HepG2 (cell line): ENCODE measurements at regions not wholly inside any gene's neighbourhood (a gene's known extent, or its start where the extent isn't known, plus 50 kb on each side); places are given as distances from the start of the nearest gene placed in this dataset.

Source experiments
- ATAC-seq: fragments of 200-7000 bp; cut with Tn5 transposase; 3 replicates; pipeline ENCODE4 v1.9.1; 2020; ENCODE audit warnings: mild to moderate bottlenecking, moderate library complexity
- BruUV-seq: library from RNA; stranded (reverse); fragments of 400-500 nt; replicated peaks from 2 replicates; lab custom pipeline; 2021; lab: Mats Ljungman, UMichigan
- CTCF ChIA-PET: fragments of 300-600 bp; formaldehyde crosslinking; extraction: SDS; loops from one replicate; lab custom pipeline; 2021; ENCODE audit warnings: low total read pairs, inconsistent platforms, low intra/inter-chr PET ratio; lab: Yijun Ruan, JAX
- POLR2A ChIA-PET: fragments of 350-600 bp; sonication (Branson Sonifier 250); formaldehyde crosslinking; loops from one replicate; lab custom pipeline; 2020; ENCODE audit warnings: antibody characterized with exemption, inconsistent platforms; lab: Yijun Ruan, JAX
- DNase-seq: peaks from one replicate; pipeline ENCODE4 v3.0.0-alpha.2; 2015; ENCODE audit warnings: low spot score
- FAIRE-seq: peaks from 3 replicates; lab custom pipeline; 2011; peaks lifted over from hg19 to GRCh38; lab: Jason Lieb, UNC
- H2AFZ ChIP-seq: one replicate; pipeline ENCODE4 v1.6.1; 2011; ENCODE audit warnings: low read length, inconsistent platforms
- H3K27ac ChIP-seq: fragments of 300-600 bp; 3 replicates; pipeline ENCODE4 v1.8.0; 2011; ENCODE audit warnings: mixed run types, mild to moderate bottlenecking, mixed read lengths, low read length, inconsistent platforms; ENCODE audit not compliant: insufficient read depth; ENCODE audit errors: extremely low read length
- H3K27me3 ChIP-seq, 2 experiments: fragments of 200-600 bp in 1 of 2; 2 replicates in 1 of 2; 3 replicates in 1 of 2; pipeline versions ENCODE4 v1.6.0 to v1.8.0; 2011; ENCODE audit warnings: low read length in 2 of 2, mild to moderate bottlenecking in 2 of 2, moderate library complexity in 2 of 2, inconsistent platforms in 1 of 2; ENCODE audit not compliant: insufficient read depth in 2 of 2, control insufficient read depth in 1 of 2
- H3K36me3 ChIP-seq, 2 experiments: fragments of 200-600 bp in 1 of 2; replicated peaks in 1 of 2; 2 replicates in 1 of 2; 3 replicates in 1 of 2; pipeline versions ENCODE4 v1.5.1 to v1.8.0; 2011; ENCODE audit warnings: low read length in 2 of 2, inconsistent platforms in 1 of 2; ENCODE audit not compliant: insufficient read depth in 2 of 2, control insufficient read depth in 1 of 2
- H3K4me1 ChIP-seq: 2 replicates; pipeline ENCODE4 v1.5.1; 2012; ENCODE audit warnings: low read length, inconsistent platforms; ENCODE audit not compliant: insufficient read depth
- H3K4me2 ChIP-seq: 2 replicates; pipeline ENCODE4 v1.6.0; 2011; ENCODE audit warnings: low read depth, low read length, inconsistent platforms
- H3K4me3 ChIP-seq, 3 experiments: fragments of 200-600 bp in 1 of 3; sonication (generic), shearing (Covaris generic) in 1 of 3; replicated peaks in 1 of 3; 2 replicates each; pipeline ENCODE4 v1.5.1; 2011 to 2016; ENCODE audit warnings: low read length in 3 of 3, inconsistent platforms in 2 of 3, low read depth in 2 of 3, mild to moderate bottlenecking in 2 of 3, control low read depth in 1 of 3, mixed read lengths in 1 of 3; ENCODE audit not compliant: insufficient read depth in 1 of 3
- H3K79me2 ChIP-seq: one replicate; pipeline ENCODE4 v1.6.1; 2011; ENCODE audit warnings: low read length, inconsistent platforms; ENCODE audit not compliant: insufficient read depth
- H3K9ac ChIP-seq: 2 replicates; pipeline ENCODE4 v1.6.0; 2011; ENCODE audit warnings: mild to moderate bottlenecking, low read depth, low read length, inconsistent platforms; ENCODE audit not compliant: insufficient read depth
- H3K9me3 ChIP-seq: 2 replicates; pipeline ENCODE4 v1.5.1; 2012; ENCODE audit warnings: mild to moderate bottlenecking, low read length
- H4K20me1 ChIP-seq: 2 replicates; pipeline ENCODE4 v1.6.0; 2011; ENCODE audit warnings: inconsistent platforms, mild to moderate bottlenecking, low read length, moderate library complexity; ENCODE audit not compliant: insufficient read depth
- ASH2L ChIP-seq: fragments of 300-600, 200-600 bp; sonication (generic); IDR thresholded peaks from 2 replicates; pipeline ENCODE4 v1.7.0; 2017; ENCODE audit warnings: low read depth, mild to moderate bottlenecking, moderate library complexity, mixed read lengths, low read length; ENCODE audit not compliant: insufficient read length
- IRF9 ChIP-seq: sonication (generic); formaldehyde crosslinking; IDR thresholded peaks from 2 replicates; pipeline ENCODE4 v1.8.0; 2022; ENCODE audit warnings: missing genetic modification reagents, mild to moderate bottlenecking, borderline replicate concordance
- RARA ChIP-seq: IDR thresholded peaks from 2 replicates; pipeline ENCODE4 v1.6.1; 2016; ENCODE audit warnings: missing genetic modification reagents, missing compliant biosample characterization
- ZNF160 ChIP-seq: sonication (generic); formaldehyde crosslinking; IDR thresholded peaks from 2 replicates; pipeline ENCODE4 v1.8.0; 2022; ENCODE audit warnings: mild to moderate bottlenecking, inconsistent platforms, missing genetic modification reagents
- ZNF496 ChIP-seq: sonication (generic); formaldehyde crosslinking; IDR thresholded peaks from 2 replicates; pipeline ENCODE4 v1.8.1; 2023; ENCODE audit warnings: mild to moderate bottlenecking, moderate library complexity, missing genetic modification reagents; ENCODE audit not compliant: insufficient replicate concordance
- in situ Hi-C: cut with HindIII; loops from 2 replicates; pipeline ENCODE4 v1.10.0; 2017; ENCODE audit warnings: low pct_unique_long_range_greater_than_20kb; ENCODE audit not compliant: extremely low pct_ligation_motif_present
- intact Hi-C: fragments of 100-400 bp; cut with micrococcal nuclease; formaldehyde crosslinking; loops from one replicate; pipeline ENCODE4 v1.10.0; 2022; ENCODE audit not compliant: unreplicated experiment
- TF ChIP-seq, protein P1 (sequence below): sonication (generic); formaldehyde crosslinking; IDR thresholded peaks from 2 replicates; pipeline ENCODE4 v1.5.0; 2020; ENCODE audit warnings: mild to moderate bottlenecking, missing genetic modification reagents

- TF ChIP-seq ASH2L (no peak), RARA (no peak), ZNF496 (CRISPR knock-in tag) (no peak)
- TF ChIP-seq, protein P1, sequence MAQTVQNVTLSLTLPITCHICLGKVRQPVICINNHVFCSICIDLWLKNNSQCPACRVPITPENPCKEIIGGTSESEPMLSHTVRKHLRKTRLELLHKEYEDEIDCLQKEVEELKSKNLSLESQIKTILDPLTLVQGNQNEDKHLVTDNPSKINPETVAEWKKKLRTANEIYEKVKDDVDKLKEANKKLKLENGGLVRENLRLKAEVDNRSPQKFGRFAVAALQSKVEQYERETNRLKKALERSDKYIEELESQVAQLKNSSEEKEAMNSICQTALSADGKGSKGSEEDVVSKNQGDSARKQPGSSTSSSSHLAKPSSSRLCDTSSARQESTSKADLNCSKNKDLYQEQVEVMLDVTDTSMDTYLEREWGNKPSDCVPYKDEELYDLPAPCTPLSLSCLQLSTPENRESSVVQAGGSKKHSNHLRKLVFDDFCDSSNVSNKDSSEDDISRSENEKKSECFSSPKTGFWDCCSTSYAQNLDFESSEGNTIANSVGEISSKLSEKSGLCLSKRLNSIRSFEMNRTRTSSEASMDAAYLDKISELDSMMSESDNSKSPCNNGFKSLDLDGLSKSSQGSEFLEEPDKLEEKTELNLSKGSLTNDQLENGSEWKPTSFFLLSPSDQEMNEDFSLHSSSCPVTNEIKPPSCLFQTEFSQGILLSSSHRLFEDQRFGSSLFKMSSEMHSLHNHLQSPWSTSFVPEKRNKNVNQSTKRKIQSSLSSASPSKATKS (CRISPR knock-in tag): no peak
Measured at GRCh38 chr6:148671085-148671484, 75.7 kb upstream of the UST start (continued).

- H3K9me3 ChIP-seq: peaks cover 44% of the 10 kb centered on the region
- CTCF ChIA-PET: no interaction called here
- intact Hi-C loops: no loop called here
- BruUV-seq: no TSS peak
- no peaks in the 10 kb centered on the region for H3K4me1 ChIP-seq
- H3K4me3 ChIP-seq: no peak overlapping the region
- in situ Hi-C loops: no loop called here
- no peaks in the 10 kb centered on the region for H3K79me2 ChIP-seq
- DNase-seq (no peak), ATAC-seq (no peak), FAIRE-seq (peak; percentile 26)
- no peak for TF ChIP-seq IRF9 (CRISPR knock-in tag)
- TF ChIP-seq ZNF160: peak; percentile 97; the same call in 1 of the 2 replicates
- H4K20me1 ChIP-seq: no peaks in the 10 kb centered on the region
- H3K36me3 ChIP-seq: no peaks in the 10 kb centered on the region
- POLR2A ChIA-PET: no interaction called here
- H3K4me2 ChIP-seq: no peak overlapping the region
- no peak overlapping the region for H3K9ac ChIP-seq
- H3K27me3 ChIP-seq: no peaks in the 10 kb centered on the region; a peak in 2 of 5 replicates
- no peak overlapping the region for H2AFZ ChIP-seq
- no peak overlapping the region for H3K27ac ChIP-seq
Measured at GRCh38 chr6:148671952-148672351, 74.9 kb upstream of the UST start.
